ENCODE measurements at regions not wholly inside any gene's neighbourhood (a gene's known extent, or its start where the extent isn't known, plus 50 kb on each side); places are given as distances from the start of the nearest gene placed in this dataset.

- ATAC-seq = no peak
- no peak for TF ChIP-seq ZNF605 (CRISPR knock-in tag; IDR thresholded peaks at IDR 0.05)
- TF ChIP-seq IRF1 (CRISPR knock-in tag; IDR thresholded peaks at IDR 0.05; ENCODE audit: low read depth) = no peak
- TF ChIP-seq HOMEZ (CRISPR knock-in tag; IDR thresholded peaks at IDR 0.05; ENCODE audit: low read depth) = no peak
- TF ChIP-seq FOXP1 (IDR thresholded peaks at IDR 0.05) = no peak
- TF ChIP-seq FOXP1 (CRISPR knock-in tag; IDR thresholded peaks at IDR 0.05) = no peak
- no peak for TF ChIP-seq KLF11 (CRISPR knock-in tag; IDR thresholded peaks at IDR 0.05)
- no peak for TF ChIP-seq MIER3 (CRISPR knock-in tag; IDR thresholded peaks at IDR 0.05; ENCODE audit: borderline replicate concordance)
- no peak for TF ChIP-seq YY1 (IDR thresholded peaks at IDR 0.05; ENCODE audit: insufficient read depth, insufficient replicate concordance, low read depth, low read length)
- no peak for TF ChIP-seq AKNA (CRISPR knock-in tag; IDR thresholded peaks at IDR 0.05; ENCODE audit: borderline replicate concordance)
- TF ChIP-seq ZNF44 (CRISPR knock-in tag; IDR thresholded peaks at IDR 0.05) = no peak
- H3K27ac ChIP-seq (ENCODE audit: extremely low read length, insufficient read depth, low read length) = no peak overlapping the region
- in situ Hi-C loops (cut with HindIII; ENCODE audit: extremely low pct_ligation_motif_present, low pct_unique_long_range_greater_than_20kb) (no loop called here), intact Hi-C loops (cut with micrococcal nuclease; ENCODE audit: unreplicated experiment) (no loop called here)
- peaks cover 13 to 34% of the 10 kb centered on the region in 2 experiments for H3K36me3 ChIP-seq (replicated peaks in 1 of 2; ENCODE audit: control insufficient read depth in 1 of 2, insufficient read depth in 2 of 2, low read length in 2 of 2)
- no peaks in the 10 kb centered on the region for H3K27me3 ChIP-seq (ENCODE audit: control insufficient read depth in 1 of 2, insufficient read depth in 2 of 2, low read length in 2 of 2)
- H3K9ac ChIP-seq (ENCODE audit: insufficient read depth, low read depth, low read length) = no peak overlapping the region
- ChIA-PET POLR2A (no interaction called here), CTCF (ENCODE audit: low intra/inter-chr PET ratio, low total read pairs) (no interaction called here)
- DNase-seq (ENCODE audit: low spot score) = no peak
- FAIRE-seq = no peak
- H3K4me2 ChIP-seq (ENCODE audit: low read depth, low read length) = no peak overlapping the region
- no peaks in the 10 kb centered on the region for H3K4me1 ChIP-seq (ENCODE audit: insufficient read depth, low read length)
- WGBS (ENCODE audit: low lambda C conversion rate) = 95% methylated on average over 2 of the region's 2 CpGs
- no peaks in the 10 kb centered on the region for H3K9me3 ChIP-seq (ENCODE audit: low read length)
- no peak overlapping the region for H3K4me3 ChIP-seq (replicated peaks in 1 of 3; ENCODE audit: insufficient read depth in 1 of 3, low read depth in 2 of 3, low read length in 3 of 3)
- H3K79me2 ChIP-seq (ENCODE audit: insufficient read depth, low read length) = no peaks in the 10 kb centered on the region
- H2AFZ ChIP-seq (ENCODE audit: low read length) = no peak overlapping the region
- no peaks in the 10 kb centered on the region for H4K20me1 ChIP-seq (ENCODE audit: insufficient read depth, low read length)
- no TSS peak for BruUV-seq (replicated peaks)
Measured at GRCh38 chr6:144849920-144850319, 564.8 kb downstream of the UTRN start.

Measured in HepG2 (cell line).